ENCODE measurements at regions not wholly inside any gene's neighbourhood (a gene's known extent, or its start where the extent isn't known, plus 50 kb on each side); places are given as distances from the start of the nearest gene placed in this dataset.

- no peak overlapping the region for H3K4me3 ChIP-seq (ENCODE audit: low read depth, low read length)
- DNase-seq (ENCODE audit: low read depth) = no peak
- TF ChIP-seq CTCF (conservative IDR thresholded peaks at IDR 0.05; ENCODE audit: low read depth, low read length) = no peak
Observed at GRCh38 chr17:5786510-5786875, 202.2 kb upstream of the NLRP1 start.

GRCh38 chr17:5788266-5788900 lies 204.1 kb upstream of the NLRP1 start:
- DNase-seq (ENCODE audit: low read depth) = no peak
- H3K4me3 ChIP-seq (ENCODE audit: low read depth, low read length) = no peak overlapping the region

GRCh38 chr17:5789528-5789927 lies 205.2 kb upstream of the NLRP1 start:
- H3K4me3 ChIP-seq (ENCODE audit: low read depth, low read length) = no peak overlapping the region
- TF ChIP-seq CTCF (conservative IDR thresholded peaks at IDR 0.05; ENCODE audit: low read depth, low read length) = no peak
- DNase-seq (ENCODE audit: low read depth) = no peak

More at GRCh38 chr17:5788266-5788900, 204.1 kb upstream of the NLRP1 start:
- TF ChIP-seq CTCF (conservative IDR thresholded peaks at IDR 0.05; ENCODE audit: low read depth, low read length) = no peak

GRCh38 chr17:5793157-5793556 lies 208.8 kb upstream of the NLRP1 start:
- peak; percentile 52 for TF ChIP-seq CTCF (conservative IDR thresholded peaks at IDR 0.05; ENCODE audit: low read depth, low read length)
- H3K4me3 ChIP-seq (ENCODE audit: low read depth, low read length) = no peak overlapping the region
- DNase-seq (ENCODE audit: low read depth) = no peak

- DNase-seq (ENCODE audit: low read depth) = no peak
- TF ChIP-seq CTCF (conservative IDR thresholded peaks at IDR 0.05; ENCODE audit: low read depth, low read length) = peak; percentile 69
- no peak overlapping the region for H3K4me3 ChIP-seq (ENCODE audit: low read depth, low read length)
Observed at GRCh38 chr17:5793899-5794298, 209.6 kb upstream of the NLRP1 start.

- H3K4me3 ChIP-seq (ENCODE audit: low read depth, low read length) = no peak overlapping the region
- TF ChIP-seq CTCF (conservative IDR thresholded peaks at IDR 0.05; ENCODE audit: low read depth, low read length) = no peak
- DNase-seq (ENCODE audit: low read depth) = no peak
Observed at GRCh38 chr17:5794385-5794784, 210.1 kb upstream of the NLRP1 start.

- DNase-seq (ENCODE audit: low read depth) = no peak
- H3K4me3 ChIP-seq (ENCODE audit: low read depth, low read length) = no peak overlapping the region
- no peak for TF ChIP-seq CTCF (conservative IDR thresholded peaks at IDR 0.05; ENCODE audit: low read depth, low read length)
Observed at GRCh38 chr17:5794881-5795506, 210.7 kb upstream of the NLRP1 start.

Measured in epithelial cell of proximal tubule (primary cell).